Transverse colon (tissue), 3 donors: ENCODE measurements at regions not wholly inside any gene's neighbourhood (a gene's known extent, or its start where the extent isn't known, plus 50 kb on each side); places are given as distances from the start of the nearest gene placed in this dataset.

ENCODE experiments used
- EP300 ChIP-seq: sonication (generic); formaldehyde crosslinking; IDR thresholded peaks from one replicate; pipeline ENCODE4 v1.6.1; 2017; ENCODE audit warnings: antibody characterized with exemption, low read depth
- POLR2A ChIP-seq: fragments of 450-650 bp; IDR thresholded peaks from one replicate; pipeline ENCODE4 v1.6.1; 2016; ENCODE audit warnings: antibody characterized with exemption, mild to moderate bottlenecking, moderate library complexity
- TF ChIP-seq, protein P1 (sequence below), 5 experiments: fragments of 200-600 bp in 3 of 5; fragments of 450-650 bp in 2 of 5; sonication (generic) in 3 of 5; IDR thresholded peaks; 1 replicate in 2 of 5; 2 replicates in 3 of 5; pipeline ENCODE4 v1.5.1; 2016 to 2017; ENCODE audit warnings: antibody characterized with exemption in 5 of 5, inconsistent platforms in 3 of 5, mild to moderate bottlenecking in 2 of 5, moderate library complexity in 1 of 5

DNA sequence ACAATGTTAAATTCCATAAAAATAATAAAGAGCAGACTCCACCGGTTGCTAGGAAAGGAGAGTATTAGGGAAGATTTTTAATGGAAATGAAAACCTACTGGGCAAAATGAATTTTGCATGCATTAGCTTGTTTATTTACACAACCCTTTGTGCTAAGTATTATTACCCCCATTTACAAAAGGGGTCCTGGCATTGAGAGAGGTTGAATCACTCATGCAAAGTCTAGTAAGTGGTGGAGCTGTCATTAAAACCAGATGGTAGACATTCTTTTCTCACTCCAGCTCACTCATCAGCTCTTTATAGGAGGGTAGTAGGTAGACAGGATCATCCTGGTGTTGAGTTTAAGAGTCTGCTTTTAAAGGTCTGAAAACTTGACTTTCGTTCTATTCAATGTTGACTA is 395.1 kb downstream of the PLK2 start:
- TF ChIP-seq, protein P1, sequence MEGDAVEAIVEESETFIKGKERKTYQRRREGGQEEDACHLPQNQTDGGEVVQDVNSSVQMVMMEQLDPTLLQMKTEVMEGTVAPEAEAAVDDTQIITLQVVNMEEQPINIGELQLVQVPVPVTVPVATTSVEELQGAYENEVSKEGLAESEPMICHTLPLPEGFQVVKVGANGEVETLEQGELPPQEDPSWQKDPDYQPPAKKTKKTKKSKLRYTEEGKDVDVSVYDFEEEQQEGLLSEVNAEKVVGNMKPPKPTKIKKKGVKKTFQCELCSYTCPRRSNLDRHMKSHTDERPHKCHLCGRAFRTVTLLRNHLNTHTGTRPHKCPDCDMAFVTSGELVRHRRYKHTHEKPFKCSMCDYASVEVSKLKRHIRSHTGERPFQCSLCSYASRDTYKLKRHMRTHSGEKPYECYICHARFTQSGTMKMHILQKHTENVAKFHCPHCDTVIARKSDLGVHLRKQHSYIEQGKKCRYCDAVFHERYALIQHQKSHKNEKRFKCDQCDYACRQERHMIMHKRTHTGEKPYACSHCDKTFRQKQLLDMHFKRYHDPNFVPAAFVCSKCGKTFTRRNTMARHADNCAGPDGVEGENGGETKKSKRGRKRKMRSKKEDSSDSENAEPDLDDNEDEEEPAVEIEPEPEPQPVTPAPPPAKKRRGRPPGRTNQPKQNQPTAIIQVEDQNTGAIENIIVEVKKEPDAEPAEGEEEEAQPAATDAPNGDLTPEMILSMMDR (IDR thresholded peaks at IDR 0.05), result no peak
- TF ChIP-seq EP300 (no peak), POLR2A (no peak)
